GM21447 (cell line): ENCODE measurements at regions not wholly inside any gene's neighbourhood (a gene's known extent, or its start where the extent isn't known, plus 50 kb on each side); places are given as distances from the start of the nearest gene placed in this dataset.
"Not testable (repeated sequence)": the region's sequence is repeated elsewhere in the genome, so short reads cannot be mapped to it uniquely, and the experiment has no call there.

Experiments
- ATAC-seq: cut with Tn5 transposase; IDR thresholded peaks from one replicate; pipeline ENCODE4 v1.9.1; 2021; ENCODE audit not compliant: unreplicated experiment

DNA sequence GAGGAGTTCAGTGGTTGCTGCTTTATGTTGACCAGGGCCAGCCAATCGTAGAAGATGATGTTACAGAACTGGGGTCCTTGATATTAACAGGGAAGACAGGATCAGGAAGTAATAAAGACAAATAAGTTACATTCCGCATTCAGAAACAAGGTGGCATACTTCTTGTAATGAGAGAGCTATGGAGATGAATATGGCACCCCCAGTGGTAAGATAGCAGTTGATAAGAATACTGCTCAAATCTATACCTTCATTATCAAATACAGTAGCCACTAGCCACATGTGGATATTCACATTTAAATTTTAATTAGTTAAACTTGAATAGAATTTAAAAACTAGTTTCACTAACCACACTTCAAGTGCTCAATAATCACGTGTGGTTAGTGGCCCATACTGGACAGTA lies 290.4 kb upstream of the RBMS1 start:
- no peak for ATAC-seq

GRCh38 chr2:160790738-160791137 lies 297.1 kb upstream of the RBMS1 start:
- ATAC-seq = no peak

DNA sequence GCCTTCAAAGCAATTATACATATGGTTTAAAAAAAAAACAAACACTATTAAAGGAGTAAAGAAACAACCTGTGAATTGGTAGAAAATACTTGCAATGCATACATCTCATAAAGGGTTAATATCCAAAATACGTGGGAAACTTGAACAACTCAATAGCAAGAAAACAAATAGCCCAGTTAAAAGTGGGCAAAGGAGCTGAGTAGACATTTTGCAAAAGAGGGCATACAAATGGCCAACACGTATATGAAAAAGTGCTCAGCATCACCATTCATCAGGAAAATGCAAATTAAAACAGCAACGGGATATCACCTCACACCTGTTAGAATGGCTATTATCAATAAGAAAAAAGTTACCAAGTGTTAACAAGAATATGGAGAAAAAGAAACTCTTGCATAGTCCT lies 298.3 kb upstream of the RBMS1 start:
- ATAC-seq = no peak

DNA sequence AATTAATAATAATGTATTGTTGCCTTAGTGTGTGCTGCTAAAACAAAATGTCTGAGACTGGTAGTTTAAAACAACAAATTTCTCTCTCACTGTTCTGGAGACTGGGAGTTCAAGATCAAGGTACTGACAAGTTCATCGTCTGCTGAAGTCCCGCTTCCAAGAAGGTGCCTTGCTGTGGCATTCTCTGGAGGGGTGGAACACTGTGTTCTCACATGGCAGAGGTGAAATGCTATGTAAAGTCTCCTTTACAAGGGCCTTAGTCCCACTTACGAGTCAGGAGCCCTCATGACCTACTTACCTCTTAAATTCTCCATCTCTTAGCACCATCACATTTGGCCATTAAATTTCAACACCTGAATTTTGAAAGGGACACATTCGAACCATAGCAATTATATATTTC lies 299.2 kb upstream of the RBMS1 start:
- no peak for ATAC-seq

DNA sequence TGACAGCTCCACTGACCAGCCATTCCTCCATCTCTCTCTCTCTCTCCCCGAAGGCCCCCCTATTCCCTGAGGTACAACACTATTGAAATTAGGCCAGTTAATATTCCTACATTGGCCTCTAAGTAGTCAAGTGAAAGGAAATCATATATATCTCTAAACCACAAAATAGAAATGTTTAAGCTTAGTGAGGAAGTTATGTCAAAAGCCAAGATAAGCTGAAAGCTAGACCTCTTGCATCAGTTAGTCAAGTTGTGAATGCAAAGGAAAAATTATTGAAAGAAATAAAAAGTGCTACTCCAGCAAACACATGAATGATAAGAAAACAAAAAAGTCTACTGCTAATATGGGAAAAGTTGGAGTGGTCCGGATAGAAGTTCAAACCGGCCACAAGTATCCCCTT lies 301.3 kb upstream of the RBMS1 start:
- ATAC-seq = no peak

- ATAC-seq = no peak
Measured at GRCh38 chr2:160803881-160804280, 310.3 kb upstream of the RBMS1 start.

- ATAC-seq = no peak
Measured at GRCh38 chr2:160810406-160810805, 316.8 kb upstream of the RBMS1 start.

DNA sequence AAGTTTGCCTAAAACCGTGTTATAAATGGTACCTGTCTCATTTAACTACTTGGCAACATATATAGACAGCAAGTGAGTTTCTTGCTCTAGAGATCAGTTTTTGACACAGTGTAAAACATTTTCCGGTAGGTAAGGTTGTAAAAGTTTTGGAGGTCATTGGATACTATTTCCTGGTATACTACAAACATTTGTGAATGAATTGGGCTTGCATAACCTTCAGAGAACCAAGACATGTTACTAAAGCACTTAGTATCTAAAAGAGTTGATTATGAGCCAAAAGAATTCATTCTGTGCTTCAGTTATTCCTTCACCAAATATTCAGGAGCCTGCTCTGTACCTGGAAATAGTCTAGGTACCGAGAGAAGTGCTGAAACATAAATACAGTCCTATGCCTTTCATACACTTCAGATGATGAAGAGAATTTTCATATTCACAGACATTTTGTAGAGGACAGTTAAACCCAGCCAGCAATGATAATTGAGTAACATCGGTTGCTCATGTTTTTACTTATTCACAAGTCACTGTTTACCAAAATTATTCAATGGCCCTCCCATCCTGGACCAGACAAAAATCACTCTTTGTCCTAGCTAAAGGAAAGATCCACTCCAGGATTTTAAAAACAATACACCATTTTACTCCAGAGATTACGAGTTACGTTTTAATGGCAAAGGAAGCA lies 319.4 kb upstream of the RBMS1 start:
- ATAC-seq = no peak

DNA sequence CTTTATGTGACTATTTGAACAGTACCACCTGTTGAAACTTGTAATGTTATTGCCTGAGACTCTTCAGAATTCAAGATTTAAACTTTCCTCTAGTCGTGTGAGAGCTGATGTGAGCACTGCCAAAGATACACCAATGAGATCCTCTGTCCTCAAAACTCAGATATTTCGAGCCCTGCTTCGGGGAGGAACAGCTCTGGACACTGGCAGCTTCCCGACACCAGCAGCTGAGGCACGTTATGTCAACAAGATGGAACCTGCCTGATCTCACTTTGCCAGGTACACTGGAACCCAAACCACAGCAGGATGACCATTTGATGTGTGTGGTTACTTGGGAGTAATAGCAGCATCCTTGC lies 319.9 kb upstream of the RBMS1 start:
- ATAC-seq = no peak

GRCh38 chr2:160816916-160817499 lies 323.4 kb upstream of the RBMS1 start:
- ATAC-seq = no peak

DNA sequence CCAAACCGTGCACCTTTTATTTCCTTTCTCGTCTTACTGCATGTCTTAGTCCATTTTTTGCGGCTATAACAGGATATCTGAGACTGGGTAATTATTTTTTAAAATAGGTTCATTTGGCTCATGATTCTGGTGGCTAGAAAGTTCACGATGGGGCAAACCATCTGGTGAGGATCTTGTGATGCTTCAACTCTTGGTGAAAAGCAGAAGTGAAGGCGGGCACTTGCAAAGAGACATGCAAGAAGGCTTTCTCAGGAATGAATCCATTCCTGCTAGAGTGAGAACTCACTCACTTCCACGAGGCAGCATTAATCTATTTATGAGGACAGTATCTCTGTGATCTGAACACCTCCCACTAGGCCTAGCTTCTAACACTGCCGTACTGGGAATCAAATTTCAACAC lies 327.1 kb upstream of the RBMS1 start:
- no peak for ATAC-seq

DNA sequence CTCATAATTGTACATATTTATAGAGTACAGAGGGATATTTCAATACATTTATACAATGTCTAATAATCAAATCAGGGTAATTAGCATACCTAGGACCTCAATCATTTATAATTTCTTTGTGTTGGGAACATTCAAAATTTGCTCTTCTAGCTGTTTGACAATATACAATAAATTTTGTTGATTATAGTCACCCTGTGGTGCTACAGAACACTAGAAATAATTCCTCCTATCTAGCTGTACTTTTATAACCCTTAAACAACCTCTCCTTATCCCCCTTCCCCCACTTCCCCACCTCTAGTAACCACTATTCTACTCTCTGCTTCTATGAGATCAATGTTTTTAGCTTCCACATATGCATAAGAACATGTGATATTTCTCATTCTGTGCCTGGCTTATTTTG lies 328.4 kb upstream of the RBMS1 start:
- no peak for ATAC-seq

DNA sequence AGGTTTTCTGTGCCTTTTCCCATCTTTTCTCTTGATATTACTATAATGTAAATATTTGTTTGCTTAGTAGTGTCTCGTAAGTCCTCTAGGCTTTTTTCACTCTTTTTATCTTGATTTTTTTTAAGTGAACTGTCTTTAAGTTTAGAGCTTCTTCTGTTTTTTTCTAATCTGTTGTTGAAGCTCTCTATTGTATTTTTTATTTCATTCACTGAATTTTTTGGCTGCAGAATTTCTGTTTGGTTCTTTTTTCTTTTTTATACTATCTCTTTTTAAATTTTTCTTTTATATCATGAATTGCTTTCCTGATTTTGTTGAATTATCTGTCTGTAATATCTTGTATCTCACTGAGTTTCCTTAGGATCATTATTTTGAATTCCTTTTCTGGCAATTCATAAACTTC lies 331.8 kb upstream of the RBMS1 start:
- no peak for ATAC-seq

DNA sequence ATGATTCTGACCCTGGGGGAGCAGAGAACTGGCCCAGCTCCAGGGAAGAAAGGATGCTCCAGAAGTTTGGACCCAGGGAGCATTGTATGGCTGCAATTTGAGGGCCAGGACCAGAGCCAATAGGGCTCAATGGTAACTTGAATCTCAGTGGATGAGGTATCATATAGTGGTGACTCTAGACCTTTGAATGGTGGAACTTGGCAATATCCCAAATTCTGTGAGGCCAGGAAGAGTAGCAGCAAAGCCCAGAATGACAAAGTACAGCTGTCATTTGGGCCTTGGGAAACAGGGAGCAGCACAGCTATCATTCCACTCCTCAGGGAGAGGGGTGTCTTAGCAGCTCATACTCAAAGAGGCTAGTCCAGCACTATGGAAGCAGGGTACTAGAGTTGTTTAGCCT lies 332.9 kb upstream of the RBMS1 start:
- no peak for ATAC-seq

- no peak for ATAC-seq
Measured at GRCh38 chr2:160828076-160828475, 332.2 kb upstream of the TANK start.

- ATAC-seq = not testable (repeated sequence)
Measured at GRCh38 chr2:160832381-160832780, 327.8 kb upstream of the TANK start.

GRCh38 chr2:160835166-160835565 lies 325.1 kb upstream of the TANK start:
- ATAC-seq = no peak

- no peak for ATAC-seq
Measured at GRCh38 chr2:160836755-160837154, 323.5 kb upstream of the TANK start.

GRCh38 chr2:160837416-160837815 lies 322.8 kb upstream of the TANK start:
- ATAC-seq = no peak

DNA sequence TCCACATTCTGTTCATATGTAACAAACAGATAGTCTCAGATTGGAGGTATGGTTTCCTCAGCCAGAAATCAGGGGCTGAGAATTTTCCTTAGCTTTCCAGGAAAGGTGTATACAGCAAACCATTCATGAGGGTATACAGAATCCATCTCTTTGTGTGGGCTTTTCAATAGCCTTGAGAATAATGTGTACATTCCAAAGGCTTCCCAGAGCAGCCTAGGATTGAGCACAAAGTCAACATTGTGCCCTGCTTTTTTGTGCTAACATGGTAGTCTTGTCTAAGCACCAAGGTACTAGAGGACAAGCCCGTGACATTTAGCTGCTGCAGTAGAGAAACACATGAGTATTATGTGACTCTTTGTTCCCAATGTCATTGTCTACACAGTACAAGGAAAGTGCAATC lies 322.1 kb upstream of the TANK start:
- ATAC-seq = no peak

DNA sequence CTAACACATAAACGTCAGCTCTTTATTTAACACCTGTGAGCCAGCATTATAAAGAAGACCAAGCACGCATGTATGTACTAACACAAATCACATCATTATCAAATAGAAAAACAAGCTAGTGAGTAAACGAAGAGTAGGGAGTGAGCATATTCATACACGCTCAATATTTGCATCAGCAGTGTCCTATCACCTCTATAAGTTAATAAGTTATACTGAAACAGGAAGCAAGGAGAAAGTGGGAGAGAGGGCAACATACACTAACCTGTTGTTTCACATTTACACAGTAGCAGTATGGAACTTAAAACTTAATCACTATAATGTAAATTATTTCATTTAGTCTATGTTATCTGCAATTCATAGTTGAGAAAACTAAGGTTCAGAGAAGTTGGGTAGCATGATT lies 321.5 kb upstream of the TANK start:
- no peak for ATAC-seq

DNA sequence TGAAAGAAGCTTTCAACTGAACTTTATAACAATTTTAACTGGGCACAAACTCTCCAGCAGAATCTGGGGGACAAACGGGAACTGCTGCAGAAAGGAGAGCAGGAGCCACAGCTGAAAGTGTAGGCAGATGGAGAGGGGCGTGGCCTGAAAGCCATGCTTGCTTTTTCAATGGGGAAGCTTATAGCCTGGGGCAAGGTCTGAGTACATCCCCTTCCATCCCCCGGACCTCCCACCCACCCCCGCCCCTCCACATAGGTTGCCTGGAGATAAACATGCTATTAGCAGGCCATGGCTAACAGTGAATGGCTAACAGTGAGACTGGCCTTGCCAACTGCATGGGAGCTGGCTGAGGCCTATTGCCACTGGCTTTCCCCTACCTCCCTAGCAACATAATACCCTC lies 317.9 kb upstream of the TANK start:
- ATAC-seq = no peak

- no peak for ATAC-seq
Measured at GRCh38 chr2:160859096-160859495, 301.1 kb upstream of the TANK start.
